Muscle of back (tissue), 3 donors: ENCODE measurements at regions not wholly inside any gene's neighbourhood (a gene's known extent, or its start where the extent isn't known, plus 50 kb on each side); places are given as distances from the start of the nearest gene placed in this dataset.
"Not testable (repeated sequence)": the region's sequence is repeated elsewhere in the genome, so short reads cannot be mapped to it uniquely, and the experiment has no call there.

ENCODE experiments used
- DNase-seq, 3 donors: peaks; one replicate each; pipeline versions ENCODE4 v3.0.0 to v3.0.0-alpha.2; 2013

- DNase-seq: no peak
These were observed 628.1 kb downstream of the LMO4 start for GRCh38 chr1:87956750-87957149.

- no peak for DNase-seq
These were observed 628.7 kb downstream of the LMO4 start for GRCh38 chr1:87957331-87957730.

- no peak for DNase-seq
These were observed 629.5 kb downstream of the LMO4 start for GRCh38 chr1:87958201-87958600.

GRCh38 chr1:87958716-87959115 is 630.0 kb downstream of the LMO4 start:
- DNase-seq: no peak

GRCh38 chr1:87959236-87959635 is 630.6 kb downstream of the LMO4 start:
- DNase-seq: no peak

GRCh38 chr1:87961992-87962391 is 633.3 kb downstream of the LMO4 start:
- DNase-seq: no peak

- DNase-seq: peak in 1 of 3 donors; percentile 76
These were observed 634.9 kb downstream of the LMO4 start for GRCh38 chr1:87963556-87963955.

- no peak for DNase-seq
These were observed 636.5 kb downstream of the LMO4 start for GRCh38 chr1:87965193-87965592.

- peak; percentile 75 to 90 (median 78) for DNase-seq
These were observed 639.7 kb downstream of the LMO4 start for GRCh38 chr1:87968197-87968955.

GRCh38 chr1:87969040-87969439 is 640.4 kb downstream of the LMO4 start:
- DNase-seq: no peak

GRCh38 chr1:87972811-87973210 is 644.1 kb downstream of the LMO4 start:
- peak in 1 of 3 donors; percentile 58 for DNase-seq

GRCh38 chr1:87973896-87974295 is 645.2 kb downstream of the LMO4 start:
- no peak for DNase-seq

GRCh38 chr1:87976316-87976715 is 647.6 kb downstream of the LMO4 start:
- DNase-seq: no peak

GRCh38 chr1:87977145-87977544 is 648.5 kb downstream of the LMO4 start:
- no peak for DNase-seq

- DNase-seq: no peak
These were observed 650.4 kb downstream of the LMO4 start for GRCh38 chr1:87979079-87979478.

- DNase-seq: no peak
These were observed 651.8 kb downstream of the LMO4 start for GRCh38 chr1:87980494-87980893.

GRCh38 chr1:87981386-87981785 is 652.7 kb downstream of the LMO4 start:
- no peak for DNase-seq

- no peak for DNase-seq
These were observed 653.1 kb downstream of the LMO4 start for GRCh38 chr1:87981810-87982209.

- DNase-seq: no peak
These were observed 655.2 kb downstream of the LMO4 start for GRCh38 chr1:87983841-87984240.

- no peak for DNase-seq
These were observed 656.4 kb downstream of the LMO4 start for GRCh38 chr1:87985071-87985470.

GRCh38 chr1:87986130-87986866 is 657.6 kb downstream of the LMO4 start:
- DNase-seq: no peak

GRCh38 chr1:87989346-87989745 is 660.7 kb downstream of the LMO4 start:
- DNase-seq: no peak

- DNase-seq: not testable (repeated sequence)
These were observed 663.9 kb downstream of the LMO4 start for GRCh38 chr1:87992536-87992935.
